ENCODE measurements at regions not wholly inside any gene's neighbourhood (a gene's known extent, or its start where the extent isn't known, plus 50 kb on each side); places are given as distances from the start of the nearest gene placed in this dataset.
"Not testable (repeated sequence)": the region's sequence is repeated elsewhere in the genome, so short reads cannot be mapped to it uniquely, and the experiment has no call there.

GRCh38 chr14:106120101-106120500 lies 593.7 kb downstream of the TMEM121 start:
- WGBS, 2 donors = 20 to 32% methylated on average over 6 of the region's 6 CpGs
- no peak overlapping the region for H3K27ac ChIP-seq (ENCODE audit: low read depth in 1 of 2, low read length in 1 of 2)

GRCh38 chr14:106129274-106129673 lies 602.9 kb downstream of the TMEM121 start:
- H3K4me1 ChIP-seq (ENCODE audit: control insufficient read depth in 5 of 5, insufficient read depth in 5 of 5, low read length in 5 of 5) = no peaks in the 10 kb centered on the region
- no peaks in the 10 kb centered on the region for H3K27me3 ChIP-seq (ENCODE audit: control insufficient read depth in 3 of 3, insufficient read depth in 3 of 3, low read length in 2 of 3)
- H3K9ac ChIP-seq (ENCODE audit: insufficient read depth in 1 of 2, low read length in 2 of 2) = no peak overlapping the region
- ATAC-seq (ENCODE audit: insufficient read depth, low FRiP score) = no peak
- H3K27ac ChIP-seq (ENCODE audit: low read depth in 1 of 2, low read length in 1 of 2) = no peak overlapping the region
- DNase-seq = no peak
- 32 to 54% methylated on average over 5 of the region's 5 CpGs for WGBS, 2 donors
- H3K9me3 ChIP-seq (ENCODE audit: control insufficient read depth in 4 of 4, insufficient read depth in 3 of 4, low read length in 3 of 4) = no peaks in the 10 kb centered on the region
- TF ChIP-seq CTCF (IDR thresholded peaks at IDR 0.05; ENCODE audit: control extremely low read depth, extremely low read depth) = no peak
- no peaks in the 10 kb centered on the region for H3K36me3 ChIP-seq (ENCODE audit: control insufficient read depth in 4 of 4, insufficient read depth in 4 of 4, low read length in 4 of 4)
- no peak overlapping the region for H3K4me3 ChIP-seq

More at GRCh38 chr14:106120101-106120500, 593.7 kb downstream of the TMEM121 start:
- H3K4me1 ChIP-seq (ENCODE audit: control insufficient read depth in 5 of 5, insufficient read depth in 5 of 5, low read length in 5 of 5) = no peaks in the 10 kb centered on the region
- H3K27me3 ChIP-seq (ENCODE audit: control insufficient read depth in 3 of 3, insufficient read depth in 3 of 3, low read length in 2 of 3) = no peaks in the 10 kb centered on the region
- ATAC-seq (ENCODE audit: insufficient read depth, low FRiP score) = no peak
- no peak for DNase-seq
- peaks cover 0 to 5% (median 0%) of the 10 kb centered on the region in 4 donors for H3K9me3 ChIP-seq (ENCODE audit: control insufficient read depth in 4 of 4, insufficient read depth in 3 of 4, low read length in 3 of 4)
- H3K4me3 ChIP-seq = no peak overlapping the region
- H3K36me3 ChIP-seq (ENCODE audit: control insufficient read depth in 4 of 4, insufficient read depth in 4 of 4, low read length in 4 of 4) = no peaks in the 10 kb centered on the region
- no peak overlapping the region for H3K9ac ChIP-seq (ENCODE audit: insufficient read depth in 1 of 2, low read length in 2 of 2)
- no peak for TF ChIP-seq CTCF (IDR thresholded peaks at IDR 0.05; ENCODE audit: control extremely low read depth, extremely low read depth)

- not testable (repeated sequence) for DNase-seq; H3K36me3 ChIP-seq (ENCODE audit: control insufficient read depth in 4 of 4, insufficient read depth in 4 of 4, low read length in 4 of 4); H3K27ac ChIP-seq (ENCODE audit: low read depth in 1 of 2, low read length in 1 of 2); H3K4me1 ChIP-seq (ENCODE audit: control insufficient read depth in 5 of 5, insufficient read depth in 5 of 5, low read length in 5 of 5); H3K9ac ChIP-seq (ENCODE audit: insufficient read depth in 1 of 2, low read length in 2 of 2); ATAC-seq (ENCODE audit: insufficient read depth, low FRiP score); H3K27me3 ChIP-seq (ENCODE audit: control insufficient read depth in 3 of 3, insufficient read depth in 3 of 3, low read length in 2 of 3); H3K9me3 ChIP-seq (ENCODE audit: control insufficient read depth in 4 of 4, insufficient read depth in 3 of 4, low read length in 3 of 4); H3K4me3 ChIP-seq
- WGBS, 2 donors = 60 to 65% methylated on average over 8 of the region's 8 CpGs
These were observed 603.7 kb downstream of the TMEM121 start for GRCh38 chr14:106129904-106130661.

GRCh38 chr14:106133126-106133525 lies 606.7 kb downstream of the TMEM121 start:
- 37 to 64% methylated on average over 2 of the region's 2 CpGs for WGBS, 2 donors
- DNase-seq; H3K27ac ChIP-seq (ENCODE audit: low read depth in 1 of 2, low read length in 1 of 2); ATAC-seq (ENCODE audit: insufficient read depth, low FRiP score); H3K36me3 ChIP-seq (ENCODE audit: control insufficient read depth in 4 of 4, insufficient read depth in 4 of 4, low read length in 4 of 4); H3K27me3 ChIP-seq (ENCODE audit: control insufficient read depth in 3 of 3, insufficient read depth in 3 of 3, low read length in 2 of 3); H3K9me3 ChIP-seq (ENCODE audit: control insufficient read depth in 4 of 4, insufficient read depth in 3 of 4, low read length in 3 of 4); H3K4me1 ChIP-seq (ENCODE audit: control insufficient read depth in 5 of 5, insufficient read depth in 5 of 5, low read length in 5 of 5); H3K4me3 ChIP-seq; H3K9ac ChIP-seq (ENCODE audit: insufficient read depth in 1 of 2, low read length in 2 of 2): not testable (repeated sequence)
